HCT116 (cell line): ENCODE measurements at regions not wholly inside any gene's neighbourhood (a gene's known extent, or its start where the extent isn't known, plus 50 kb on each side); places are given as distances from the start of the nearest gene placed in this dataset.

Source experiments
- EGR1 ChIP-seq: IDR thresholded peaks from 2 replicates; pipeline ENCODE4 v1.6.1; 2012; ENCODE audit warnings: low read depth
- TF ChIP-seq, protein P1 (sequence below), 3 experiments: fragments of 200-600 bp in 1 of 3; sonication (generic) in 1 of 3; IDR thresholded peaks in 2 of 3; conservative IDR thresholded peaks in 1 of 3; 2 replicates each; pipeline ENCODE4 v1.5.1; 2012 to 2017; ENCODE audit warnings: low read depth in 2 of 3, low read length in 2 of 3, antibody characterized with exemption in 1 of 3, borderline replicate concordance in 1 of 3, control low read depth in 1 of 3, mild to moderate bottlenecking in 1 of 3, mixed read lengths in 1 of 3, mixed run types in 1 of 3, moderate library complexity in 1 of 3; ENCODE audit not compliant: insufficient read depth in 1 of 3

GRCh38 chr6:145349950-145350510, 385.3 kb downstream of the EPM2A start:
- TF ChIP-seq EGR1, result no peak
- TF ChIP-seq, protein P1, sequence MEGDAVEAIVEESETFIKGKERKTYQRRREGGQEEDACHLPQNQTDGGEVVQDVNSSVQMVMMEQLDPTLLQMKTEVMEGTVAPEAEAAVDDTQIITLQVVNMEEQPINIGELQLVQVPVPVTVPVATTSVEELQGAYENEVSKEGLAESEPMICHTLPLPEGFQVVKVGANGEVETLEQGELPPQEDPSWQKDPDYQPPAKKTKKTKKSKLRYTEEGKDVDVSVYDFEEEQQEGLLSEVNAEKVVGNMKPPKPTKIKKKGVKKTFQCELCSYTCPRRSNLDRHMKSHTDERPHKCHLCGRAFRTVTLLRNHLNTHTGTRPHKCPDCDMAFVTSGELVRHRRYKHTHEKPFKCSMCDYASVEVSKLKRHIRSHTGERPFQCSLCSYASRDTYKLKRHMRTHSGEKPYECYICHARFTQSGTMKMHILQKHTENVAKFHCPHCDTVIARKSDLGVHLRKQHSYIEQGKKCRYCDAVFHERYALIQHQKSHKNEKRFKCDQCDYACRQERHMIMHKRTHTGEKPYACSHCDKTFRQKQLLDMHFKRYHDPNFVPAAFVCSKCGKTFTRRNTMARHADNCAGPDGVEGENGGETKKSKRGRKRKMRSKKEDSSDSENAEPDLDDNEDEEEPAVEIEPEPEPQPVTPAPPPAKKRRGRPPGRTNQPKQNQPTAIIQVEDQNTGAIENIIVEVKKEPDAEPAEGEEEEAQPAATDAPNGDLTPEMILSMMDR (IDR thresholded peaks at IDR 0.05 in 2 of 3, conservative IDR thresholded peaks at IDR 0.05 in 1 of 3; ENCODE audit: borderline replicate concordance in 1 of 3, insufficient read depth in 1 of 3, low read depth in 2 of 3, low read length in 2 of 3), result no peak
